COLO829 (cell line): ENCODE measurements at regions not wholly inside any gene's neighbourhood (a gene's known extent, or its start where the extent isn't known, plus 50 kb on each side); places are given as distances from the start of the nearest gene placed in this dataset.
"Not testable (repeated sequence)": the region's sequence is repeated elsewhere in the genome, so short reads cannot be mapped to it uniquely, and the experiment has no call there.

Experiments used
- DNase-seq: peaks from one replicate; pipeline ENCODE4 v3.0.0; 2012; ENCODE audit warnings: low spot score

DNA sequence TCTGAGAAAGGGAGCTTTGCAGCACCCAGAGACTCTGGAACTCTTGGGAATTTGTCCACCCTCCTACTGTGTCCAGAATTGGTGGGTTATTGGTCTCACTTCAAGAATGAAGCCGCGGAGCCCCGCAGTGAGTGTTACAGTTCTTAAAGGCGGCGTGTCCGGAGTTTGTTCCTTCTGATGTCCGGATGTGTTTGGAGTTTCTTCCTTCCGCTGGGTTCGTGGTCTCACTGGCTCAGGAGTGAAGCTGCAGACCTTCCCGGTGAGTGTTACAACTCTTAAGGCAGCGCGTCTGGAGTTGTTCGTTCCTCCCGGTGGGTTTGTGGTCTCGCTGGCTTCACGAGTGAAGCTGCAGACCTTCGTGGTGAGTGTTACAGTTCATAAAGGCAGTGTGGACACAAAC lies 824.7 kb downstream of the LRRTM4 start:
- DNase-seq = not testable (repeated sequence)

DNA sequence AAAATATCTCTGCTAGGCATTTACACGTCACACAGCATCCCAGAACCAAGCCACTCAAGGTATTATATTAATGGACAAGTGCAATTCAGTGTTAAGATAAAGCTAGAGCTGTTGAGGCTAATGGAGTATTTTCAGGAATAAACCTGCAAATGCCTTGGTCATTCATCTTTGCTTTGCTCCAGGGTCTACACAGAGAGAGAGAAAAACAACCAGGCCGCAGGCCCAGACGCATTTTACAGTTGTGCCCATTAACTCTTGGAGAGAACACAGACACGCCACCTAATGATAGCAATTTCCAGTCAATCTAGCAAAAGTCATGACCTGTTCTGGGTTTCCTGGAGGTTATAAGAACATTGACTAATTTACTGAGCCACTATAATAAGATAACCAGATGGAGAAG lies 829.3 kb downstream of the LRRTM4 start:
- DNase-seq = no peak

DNA sequence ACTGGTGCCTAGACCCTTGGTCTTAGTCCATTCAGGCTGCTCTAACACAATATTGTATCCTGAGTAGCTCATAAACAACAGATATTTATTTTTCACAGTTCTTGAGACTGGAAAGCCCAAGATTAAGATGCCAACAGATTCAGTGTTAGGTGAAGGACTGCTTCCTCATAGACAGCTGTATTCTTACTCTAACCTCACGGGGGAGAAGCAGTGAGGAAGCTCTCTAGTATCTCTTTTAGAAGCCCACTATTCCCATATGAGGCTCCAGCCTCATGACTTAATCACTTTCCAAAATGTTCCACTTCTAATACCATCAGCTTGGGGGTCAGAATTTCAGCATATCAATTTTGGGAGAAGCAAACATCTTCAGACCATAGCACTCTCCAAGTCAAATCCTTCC lies 833.4 kb downstream of the LRRTM4 start:
- DNase-seq = no peak

- no peak for DNase-seq
Measured at GRCh38 chr2:76687923-76688322, 834.3 kb downstream of the LRRTM4 start.

- DNase-seq = no peak
Measured at GRCh38 chr2:76684756-76685155, 837.4 kb downstream of the LRRTM4 start.

DNA sequence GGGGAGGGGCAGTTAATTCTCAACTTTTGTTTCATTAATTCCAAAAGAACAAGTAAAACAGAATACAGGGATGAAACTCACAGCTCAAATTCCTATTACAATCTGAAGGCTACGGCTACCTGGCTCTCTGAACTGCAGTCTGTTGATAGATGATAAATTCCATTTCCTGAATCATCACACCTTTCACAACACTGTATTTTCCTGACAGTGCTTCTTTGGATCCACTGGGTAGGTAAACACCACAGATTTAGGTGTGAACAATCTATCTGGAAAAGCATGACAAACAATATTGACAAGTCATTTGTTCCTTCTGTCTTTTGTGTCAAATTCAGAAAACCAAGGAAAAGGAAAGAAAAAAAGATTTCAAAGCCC lies 843.2 kb downstream of the LRRTM4 start:
- no peak for DNase-seq

- DNase-seq = no peak
Measured at GRCh38 chr2:76678383-76679024, 843.7 kb downstream of the LRRTM4 start.

DNA sequence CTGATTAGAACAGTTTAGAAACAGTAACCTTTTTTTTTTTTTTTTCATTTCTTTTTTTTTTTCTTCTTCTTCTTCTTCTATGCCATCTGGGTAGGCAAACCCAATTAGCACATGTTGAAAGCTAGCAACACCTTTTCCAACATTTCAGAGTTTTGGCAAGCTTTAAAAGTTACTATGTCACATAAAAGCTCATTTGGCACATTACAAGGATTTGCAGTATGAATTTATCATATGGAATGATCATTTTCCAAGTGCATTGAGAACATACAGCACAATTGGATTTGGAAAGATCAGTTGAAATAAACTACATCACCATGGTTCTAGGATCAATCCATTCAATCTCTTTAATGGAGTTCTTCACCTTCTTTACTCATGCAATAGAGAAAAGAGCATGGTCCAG lies 847.0 kb downstream of the LRRTM4 start:
- no peak for DNase-seq

- no peak for DNase-seq
Measured at GRCh38 chr2:76672798-76673197, 849.4 kb downstream of the LRRTM4 start.

DNA sequence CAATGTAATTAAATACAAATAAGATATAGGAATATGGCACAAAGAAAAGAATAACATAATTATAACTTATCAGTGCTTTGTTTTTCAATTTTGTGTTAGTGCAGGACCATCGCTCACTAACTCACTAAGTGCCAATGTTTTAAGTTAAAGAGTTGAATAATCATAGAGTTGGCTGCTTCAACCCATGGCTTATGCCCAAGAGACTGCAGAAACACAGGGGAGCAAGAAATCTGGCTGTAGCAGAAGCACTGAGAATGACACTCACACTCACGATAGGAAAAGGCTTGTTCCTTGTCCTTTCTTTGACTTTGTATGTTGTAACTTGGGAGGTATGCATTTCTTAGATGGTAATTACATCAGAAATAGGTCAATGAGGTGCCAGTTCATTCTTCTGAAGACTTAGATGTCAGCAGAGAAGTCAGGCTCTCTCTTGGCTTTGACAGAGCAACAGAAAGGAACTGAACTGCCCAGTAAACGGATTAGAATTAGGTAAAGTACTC lies 852.2 kb downstream of the LRRTM4 start:
- DNase-seq = no peak

DNA sequence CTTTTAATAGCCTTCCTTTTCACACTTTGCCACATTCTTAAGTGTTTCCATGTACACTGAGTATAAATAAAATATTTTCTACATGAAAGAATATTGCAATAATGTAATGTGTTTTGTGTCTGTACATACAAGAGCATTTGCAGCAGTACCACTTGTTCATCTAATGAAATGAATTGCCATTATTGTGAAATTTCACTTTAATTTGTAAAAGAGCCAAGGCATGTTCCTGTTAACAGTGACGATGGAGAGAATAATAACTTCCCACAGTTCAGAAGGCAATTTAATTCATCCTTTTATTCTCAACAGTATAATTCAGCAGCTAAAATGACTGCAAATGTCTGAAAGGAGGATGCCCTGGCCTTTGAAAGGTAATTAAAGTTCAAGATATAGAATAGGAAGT lies 853.9 kb downstream of the LRRTM4 start:
- DNase-seq = no peak

GRCh38 chr2:76667821-76668271 lies 854.3 kb downstream of the LRRTM4 start:
- no peak for DNase-seq

- DNase-seq = no peak
Measured at GRCh38 chr2:76642129-76642528, 880.0 kb downstream of the LRRTM4 start.

DNA sequence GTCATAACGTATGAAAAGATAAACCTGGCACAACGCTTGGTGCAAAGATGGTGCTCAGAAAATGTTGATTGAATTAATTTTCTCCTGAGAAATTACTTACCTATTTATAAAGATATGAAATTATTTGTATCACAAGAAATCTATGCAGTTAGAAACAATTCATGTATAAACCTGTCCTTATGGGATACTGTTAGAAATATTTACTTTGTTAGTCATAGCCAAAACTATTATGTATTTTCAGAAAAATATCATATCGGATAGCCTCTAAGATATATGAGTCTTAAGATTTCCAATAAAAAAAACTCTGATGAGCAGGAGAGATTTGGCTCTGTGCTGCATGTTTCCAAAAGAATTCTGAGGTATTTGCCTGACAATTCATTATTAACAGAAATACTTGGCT lies 880.7 kb downstream of the LRRTM4 start:
- no peak for DNase-seq

GRCh38 chr2:76640905-76641304 lies 881.3 kb downstream of the LRRTM4 start:
- no peak for DNase-seq

DNA sequence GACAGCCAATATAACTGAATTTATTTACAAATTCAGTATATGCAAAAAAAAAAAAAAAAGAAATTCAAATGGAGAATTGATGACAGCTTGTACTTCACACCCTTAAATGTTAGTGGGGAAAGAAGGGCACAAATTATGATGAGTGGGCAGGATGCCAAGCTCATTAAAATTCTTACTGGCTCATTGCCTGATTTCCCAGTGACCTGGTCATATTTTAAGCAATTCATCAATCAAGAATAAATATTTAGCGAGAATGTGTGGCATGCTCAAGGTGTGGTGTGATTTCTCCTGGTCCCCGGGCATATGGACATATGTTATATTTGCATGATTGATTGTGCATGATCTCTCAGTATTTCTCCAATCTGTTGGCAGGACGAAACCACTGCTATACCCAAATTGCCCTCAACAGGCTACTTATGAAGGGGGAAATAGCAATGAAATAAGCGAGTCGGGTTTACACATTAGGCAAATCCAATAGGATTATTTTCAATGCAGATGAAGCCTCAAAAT lies 883.0 kb downstream of the LRRTM4 start:
- no peak for DNase-seq

- DNase-seq = no peak
Measured at GRCh38 chr2:76633276-76633921, 888.8 kb downstream of the LRRTM4 start.

- no peak for DNase-seq
Measured at GRCh38 chr2:76625101-76625500, 897.1 kb downstream of the LRRTM4 start.

DNA sequence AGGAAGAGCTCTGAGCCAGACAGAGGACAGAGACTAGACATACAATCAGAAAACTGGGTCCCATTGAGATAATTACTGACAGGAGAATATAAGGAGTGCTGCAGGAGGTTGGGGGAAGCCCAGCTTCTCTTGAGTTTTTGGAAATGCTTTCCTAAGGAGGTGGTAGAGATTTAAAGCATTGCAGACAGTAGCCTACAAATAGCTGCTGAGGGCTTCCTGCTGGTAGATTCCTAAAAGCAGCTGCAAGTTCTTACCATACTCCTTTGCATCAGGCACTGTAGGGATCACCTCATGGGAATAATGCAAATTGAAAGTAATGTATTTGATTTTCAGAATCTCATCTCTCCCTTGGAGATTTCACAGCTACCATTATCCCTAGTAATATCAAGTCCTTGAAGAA lies 902.6 kb upstream of the GCFC2 start:
- DNase-seq = no peak

GRCh38 chr2:76612764-76613163 lies 902.0 kb upstream of the GCFC2 start:
- DNase-seq = no peak

DNA sequence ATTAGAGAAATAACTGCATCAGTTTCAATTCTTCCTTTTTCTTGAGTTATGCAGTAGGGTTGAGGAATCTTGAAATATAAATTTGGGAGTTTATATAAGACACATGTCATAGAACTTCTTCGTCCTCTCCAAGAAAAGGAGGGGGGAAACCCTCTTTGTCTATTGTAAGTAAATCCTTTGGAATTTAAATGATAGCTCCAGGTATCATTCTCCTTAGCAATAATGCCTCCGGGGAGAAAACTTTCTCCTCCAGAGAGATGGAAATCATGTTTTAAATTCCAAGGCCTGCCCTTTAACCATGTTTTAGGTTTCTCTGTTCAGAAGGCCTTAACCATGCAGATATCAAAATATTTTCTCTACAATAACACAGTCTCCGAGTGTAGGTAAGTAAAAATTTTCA lies 899.7 kb upstream of the GCFC2 start:
- no peak for DNase-seq

- DNase-seq = peak; percentile 72
Measured at GRCh38 chr2:76599732-76600368, 889.1 kb upstream of the GCFC2 start.

GRCh38 chr2:76584474-76584873 lies 873.8 kb upstream of the GCFC2 start:
- no peak for DNase-seq
